ENCODE measurements at regions not wholly inside any gene's neighbourhood (a gene's known extent, or its start where the extent isn't known, plus 50 kb on each side); places are given as distances from the start of the nearest gene placed in this dataset.
"Not testable (repeated sequence)": the region's sequence is repeated elsewhere in the genome, so short reads cannot be mapped to it uniquely, and the experiment has no call there.

- no peak for DNase-seq (ENCODE audit: low spot score)
Observed at GRCh38 chr4:162469977-162470376, 306.2 kb upstream of the FSTL5 start.

- not testable (repeated sequence) for DNase-seq (ENCODE audit: low spot score)
Observed at GRCh38 chr4:162465356-162465755, 301.6 kb upstream of the FSTL5 start.

GRCh38 chr4:162461952-162462351 lies 298.2 kb upstream of the FSTL5 start:
- no peak for DNase-seq (ENCODE audit: low spot score)

GRCh38 chr4:162458051-162458450 lies 294.3 kb upstream of the FSTL5 start:
- no peak for DNase-seq (ENCODE audit: low spot score)

GRCh38 chr4:162457071-162457865 lies 293.5 kb upstream of the FSTL5 start:
- no peak for DNase-seq (ENCODE audit: low spot score)

- no peak for DNase-seq (ENCODE audit: low spot score)
Observed at GRCh38 chr4:162456106-162456505, 292.3 kb upstream of the FSTL5 start.

- no peak for DNase-seq (ENCODE audit: low spot score)
Observed at GRCh38 chr4:162450531-162451035, 286.8 kb upstream of the FSTL5 start.

GRCh38 chr4:162443510-162443909 lies 279.7 kb upstream of the FSTL5 start:
- DNase-seq (ENCODE audit: low spot score), result no peak

GRCh38 chr4:162442128-162442527 lies 278.3 kb upstream of the FSTL5 start:
- DNase-seq (ENCODE audit: low spot score), result no peak

GRCh38 chr4:162422312-162422711 lies 258.5 kb upstream of the FSTL5 start:
- no peak for DNase-seq (ENCODE audit: low spot score)

GRCh38 chr4:162410854-162411253 lies 247.1 kb upstream of the FSTL5 start:
- DNase-seq (ENCODE audit: low spot score), result no peak

- DNase-seq (ENCODE audit: low spot score), result no peak
Observed at GRCh38 chr4:162409048-162409447, 245.2 kb upstream of the FSTL5 start.

- no peak for DNase-seq (ENCODE audit: low spot score)
Observed at GRCh38 chr4:162408309-162408708, 244.5 kb upstream of the FSTL5 start.

GRCh38 chr4:162406637-162407365 lies 243.0 kb upstream of the FSTL5 start:
- DNase-seq (ENCODE audit: low spot score), result no peak

GRCh38 chr4:162403932-162404331 lies 240.1 kb upstream of the FSTL5 start:
- DNase-seq (ENCODE audit: low spot score), result no peak

GRCh38 chr4:162403419-162403818 lies 239.6 kb upstream of the FSTL5 start:
- DNase-seq (ENCODE audit: low spot score), result no peak

GRCh38 chr4:162401021-162401420 lies 237.2 kb upstream of the FSTL5 start:
- DNase-seq (ENCODE audit: low spot score), result no peak

- DNase-seq (ENCODE audit: low spot score), result no peak
Observed at GRCh38 chr4:162392946-162393345, 229.1 kb upstream of the FSTL5 start.

GRCh38 chr4:162366146-162366545 lies 202.3 kb upstream of the FSTL5 start:
- no peak for DNase-seq (ENCODE audit: low spot score)

GRCh38 chr4:162364651-162365050 lies 200.9 kb upstream of the FSTL5 start:
- DNase-seq (ENCODE audit: low spot score), result no peak

- DNase-seq (ENCODE audit: low spot score), result no peak
Observed at GRCh38 chr4:162360369-162361149, 196.8 kb upstream of the FSTL5 start.

- no peak for DNase-seq (ENCODE audit: low spot score)
Observed at GRCh38 chr4:162356181-162356580, 192.4 kb upstream of the FSTL5 start.

All from Ammon's horn (tissue), 1 donor.